HCT116 (cell line): ENCODE measurements at regions not wholly inside any gene's neighbourhood (a gene's known extent, or its start where the extent isn't known, plus 50 kb on each side); places are given as distances from the start of the nearest gene placed in this dataset.

Experiments
- ATAC-seq: fragments of 200-7000 bp; cut with Tn5 transposase; 2 replicates; pipeline ENCODE4 v1.9.1; 2020; ENCODE audit warnings: mild to moderate bottlenecking, moderate library complexity
- BruUV-seq: library from RNA; stranded (reverse); fragments of 400-500 nt; replicated peaks from 2 replicates; lab custom pipeline; 2021; lab: Mats Ljungman, UMichigan
- CTCF ChIA-PET: fragments of 300-600 bp; sonication (Branson Sonifier 250); formaldehyde crosslinking; loops from one replicate; lab custom pipeline; 2021; ENCODE audit warnings: antibody characterized with exemption; lab: Charles Lee
- POLR2A ChIA-PET: fragments of 300-600, 350-600 bp; sonication (Branson Sonifier 250); formaldehyde crosslinking; loops from one replicate; lab custom pipeline; 2021; ENCODE audit warnings: antibody characterized with exemption; lab: Charles Lee
- RAD21 ChIA-PET, 2 experiments: fragments of 300-600 bp; sonication (Branson Sonifier 250); formaldehyde crosslinking; loops; one replicate each; lab custom pipeline; 2023; ENCODE audit warnings: low total read pairs in 2 of 2; ENCODE audit not compliant: uncharacterized antibody in 2 of 2, unreplicated experiment in 2 of 2, low non-redundant PET in 1 of 2; lab: Charles Lee
- DNase-seq: peaks from one replicate; pipeline ENCODE4 v3.0.0-alpha.2; 2010; ENCODE audit warnings: low read depth, low spot score
- H2AFZ ChIP-seq: fragments of 200-600 bp; shearing (Covaris generic), sonication (generic); 2 replicates; pipeline ENCODE4 v1.6.1; 2017; ENCODE audit warnings: low read depth, mixed run types, mixed read lengths, antibody characterized with exemption, low read length; ENCODE audit not compliant: poor library complexity, severe bottlenecking
- H3K27ac ChIP-seq: 2 replicates; pipeline ENCODE4 v1.5.1; 2012; ENCODE audit warnings: low read depth, low read length
- H3K27me3 ChIP-seq: fragments of 200-600 bp; sonication (generic); 2 replicates; pipeline ENCODE4 v1.6.1; 2016; ENCODE audit warnings: mixed run types, low read length, mixed read lengths; ENCODE audit not compliant: insufficient read depth
- H3K36me3 ChIP-seq, 2 experiments: fragments of 200-500 bp in 1 of 2; fragments of 200-600 bp in 1 of 2; sonication (Bioruptor generic) in 1 of 2; sonication (generic) in 1 of 2; 2 replicates each; pipeline versions ENCODE4 v1.5.1 to v1.6.1; 2014 to 2016; ENCODE audit warnings: low read length in 2 of 2, inconsistent platforms in 1 of 2, mixed read lengths in 1 of 2, mixed run types in 1 of 2; ENCODE audit not compliant: insufficient read depth in 2 of 2, control insufficient read depth in 1 of 2
- H3K4me1 ChIP-seq, 2 experiments: fragments of 200-600 bp in 1 of 2; sonication (generic) in 1 of 2; 2 replicates each; pipeline versions ENCODE4 v1.5.1 to v1.6.1; 2012 to 2017; ENCODE audit warnings: low read length in 2 of 2, inconsistent platforms in 1 of 2, mild to moderate bottlenecking in 1 of 2, mixed read lengths in 1 of 2, mixed run types in 1 of 2, moderate library complexity in 1 of 2; ENCODE audit not compliant: insufficient read depth in 2 of 2, control insufficient read depth in 1 of 2
- H3K4me2 ChIP-seq: fragments of 200-600 bp; sonication (generic); 2 replicates; pipeline ENCODE4 v1.6.1; 2017; ENCODE audit warnings: mixed run types, low read length, mixed read lengths
- H3K4me3 ChIP-seq, 2 experiments: fragments of 200-600 bp in 1 of 2; sonication (generic) in 1 of 2; replicated peaks in 1 of 2; 2 replicates each; pipeline ENCODE4 v1.5.1; 2011 to 2016; ENCODE audit warnings: low read length in 2 of 2, control low read depth in 1 of 2, low read depth in 1 of 2, mild to moderate bottlenecking in 1 of 2, mixed read lengths in 1 of 2, mixed run types in 1 of 2
- H3K79me2 ChIP-seq: fragments of 200-600 bp; sonication (generic); 2 replicates; pipeline ENCODE4 v1.6.1; 2017; ENCODE audit warnings: mild to moderate bottlenecking, mixed run types, low read length, moderate library complexity, mixed read lengths; ENCODE audit not compliant: insufficient read depth
- H3K9ac ChIP-seq: fragments of 200-600 bp; sonication (generic); 2 replicates; pipeline ENCODE4 v1.6.1; 2016; ENCODE audit warnings: low read length, mixed read lengths
- H3K9me2 ChIP-seq: fragments of 200-600 bp; sonication (generic), shearing (Covaris generic); 2 replicates; pipeline ENCODE4 v1.6.1; 2017; ENCODE audit warnings: mixed run types, mild to moderate bottlenecking, moderate library complexity; ENCODE audit not compliant: insufficient read depth
- H3K9me3 ChIP-seq, 2 experiments: fragments of 200-500 bp in 1 of 2; fragments of 200-600 bp in 1 of 2; sonication (Bioruptor generic) in 1 of 2; sonication (generic) in 1 of 2; 2 replicates each; pipeline ENCODE4 v1.6.1; 2014 to 2017; ENCODE audit warnings: low read length in 2 of 2, mixed read lengths in 2 of 2, inconsistent platforms in 1 of 2, low read depth in 1 of 2, mild to moderate bottlenecking in 1 of 2, mixed run types in 1 of 2, moderate library complexity in 1 of 2; ENCODE audit not compliant: control insufficient read depth in 1 of 2, insufficient read depth in 1 of 2
- H4K20me1 ChIP-seq: fragments of 200-600 bp; sonication (generic), shearing (Covaris generic); 2 replicates; pipeline ENCODE4 v1.6.1; 2017; ENCODE audit warnings: mixed run types, mild to moderate bottlenecking, moderate library complexity; ENCODE audit not compliant: insufficient read depth
- CBX3 ChIP-seq: IDR thresholded peaks from 2 replicates; pipeline ENCODE4 v1.6.1; 2012; ENCODE audit warnings: low read depth
- CTCF ChIP-seq, 3 experiments: fragments of 200-600 bp in 1 of 3; sonication (generic) in 1 of 3; IDR thresholded peaks in 2 of 3; conservative IDR thresholded peaks in 1 of 3; 2 replicates each; pipeline ENCODE4 v1.5.1; 2012 to 2017; ENCODE audit warnings: low read depth in 2 of 3, low read length in 2 of 3, antibody characterized with exemption in 1 of 3, borderline replicate concordance in 1 of 3, control low read depth in 1 of 3, mild to moderate bottlenecking in 1 of 3, mixed read lengths in 1 of 3, mixed run types in 1 of 3, moderate library complexity in 1 of 3; ENCODE audit not compliant: insufficient read depth in 1 of 3
- EZH2 ChIP-seq: fragments of 200-600 bp; sonication (generic); IDR thresholded peaks from 2 replicates; pipeline ENCODE4 v1.6.1; 2017; ENCODE audit warnings: antibody characterized with exemption, mixed run types
- JUND ChIP-seq: IDR thresholded peaks from 2 replicates; pipeline ENCODE4 v1.6.1; 2012
- POLR2A ChIP-seq: IDR thresholded peaks from 2 replicates; pipeline ENCODE4 v1.7.0; 2011; ENCODE audit warnings: borderline replicate concordance; ENCODE audit not compliant: insufficient read depth, insufficient read length; ENCODE audit errors: extremely low read depth
- REST ChIP-seq: IDR thresholded peaks from 2 replicates; pipeline ENCODE4 v1.6.1; 2012; ENCODE audit warnings: low read depth
- SIN3A ChIP-seq: IDR thresholded peaks from 2 replicates; pipeline ENCODE4 v1.6.1; 2012; ENCODE audit warnings: low read depth
- ZNF274 ChIP-seq: fragments of 200-500 bp; sonication (Bioruptor generic); IDR thresholded peaks from 2 replicates; pipeline ENCODE4 v1.6.1; 2014; ENCODE audit warnings: mild to moderate bottlenecking, low read depth, low read length, inconsistent platforms
- intact Hi-C: fragments of 100-400 bp; cut with micrococcal nuclease; formaldehyde crosslinking; loops from 2 replicates; pipeline ENCODE4 v1.10.0; 2022

- TF ChIP-seq REST = no peak
- TF ChIP-seq ZNF274 = no peak
- TF ChIP-seq SIN3A = no peak
- TF ChIP-seq CTCF (IDR thresholded peaks at IDR 0.05 in 2 of 3, conservative IDR thresholded peaks at IDR 0.05 in 1 of 3; ENCODE audit: borderline replicate concordance in 1 of 3, insufficient read depth in 1 of 3, low read depth in 2 of 3, low read length in 2 of 3) = no peak
- no peak for TF ChIP-seq JUND
- no peak for TF ChIP-seq POLR2A
- TF ChIP-seq, all 23 proteins: peak for 0
Observed at GRCh38 chr5:158309088-158309807, 450.3 kb upstream of the CLINT1 start (continued).

GRCh38 chr5:158308429-158309025 is 449.6 kb upstream of the CLINT1 start:
- TF ChIP-seq REST (no peak), EZH2 (no peak), SIN3A (no peak), CBX3 (no peak)
- TF ChIP-seq, all 23 proteins: peak for 0
- Histone ChIP-seq H3K27ac (no peak overlapping the region), H3K9me2 (no peaks in the 10 kb centered on the region), H3K9me3 (no peaks in the 10 kb centered on the region), H3K9ac (no peak overlapping the region), H3K4me1 (no peaks in the 10 kb centered on the region), H3K36me3 (no peaks in the 10 kb centered on the region), H3K4me2 (no peak overlapping the region), H3K27me3 (peaks cover 16% of the 10 kb centered on the region), H3K4me3 (no peak overlapping the region), H3K79me2 (no peaks in the 10 kb centered on the region), H4K20me1 (no peaks in the 10 kb centered on the region), H2AFZ (no peak overlapping the region)
- POLR2A ChIA-PET = no interaction called here
- DNase-seq (no peak), ATAC-seq (no peak)
- RAD21 ChIA-PET = no interaction called here
- BruUV-seq = no TSS peak
- intact Hi-C loops = no loop called here
- CTCF ChIA-PET = no interaction called here
